ENCODE measurements at regions not wholly inside any gene's neighbourhood (a gene's known extent, or its start where the extent isn't known, plus 50 kb on each side); places are given as distances from the start of the nearest gene placed in this dataset. TPM values are rescaled to one million over a fixed set of nuclear protein-coding genes. Genes with fewer than 3 reads are reported as not detected.

Small RNAs in the stretch of these regions (small RNA-seq; reads per million reads assigned to genes)
- not detected for gene RNU6-551P (ENCODE audit: low replicate concordance)

Data from GM23338 (cell line).